ENCODE measurements at regions not wholly inside any gene's neighbourhood (a gene's known extent, or its start where the extent isn't known, plus 50 kb on each side); places are given as distances from the start of the nearest gene placed in this dataset.

DNA sequence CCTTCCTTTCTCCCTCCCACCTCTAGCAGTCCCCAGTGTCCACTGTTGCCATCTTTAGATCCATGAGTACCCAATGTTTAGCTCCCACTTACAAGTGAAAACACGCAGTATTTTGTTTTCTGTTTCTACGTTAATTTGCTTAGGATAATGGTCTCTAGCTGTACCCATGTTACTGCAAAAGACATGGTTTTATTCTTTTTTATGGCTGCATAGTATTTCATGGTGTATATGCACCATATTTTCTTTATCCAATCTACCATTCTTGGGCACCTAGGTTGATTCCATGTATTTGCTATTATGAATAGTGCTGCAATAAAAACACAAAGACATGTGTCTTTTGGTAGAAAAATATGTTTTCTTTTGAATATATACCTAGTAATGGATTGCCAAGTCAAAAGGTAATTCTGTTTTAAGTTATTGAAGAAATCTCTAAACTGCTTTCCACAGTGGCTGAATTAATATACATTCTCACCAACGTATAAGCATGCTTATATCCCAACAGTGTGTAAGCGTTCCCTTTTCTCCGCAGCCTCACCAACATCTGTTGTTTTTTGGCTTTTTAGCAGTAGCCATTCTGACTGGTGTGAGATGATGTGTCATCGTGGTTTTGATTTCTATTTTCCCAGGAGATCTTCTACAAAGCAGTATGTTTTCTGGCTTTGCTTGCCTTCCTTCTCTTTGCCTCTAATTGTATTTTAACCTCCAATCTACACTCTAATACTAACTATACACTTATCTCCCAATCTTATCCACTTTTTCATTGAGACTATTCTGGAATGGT, 179.5 kb upstream of the PHF14 start:
- CTCF ChIA-PET = no interaction called here

DNA sequence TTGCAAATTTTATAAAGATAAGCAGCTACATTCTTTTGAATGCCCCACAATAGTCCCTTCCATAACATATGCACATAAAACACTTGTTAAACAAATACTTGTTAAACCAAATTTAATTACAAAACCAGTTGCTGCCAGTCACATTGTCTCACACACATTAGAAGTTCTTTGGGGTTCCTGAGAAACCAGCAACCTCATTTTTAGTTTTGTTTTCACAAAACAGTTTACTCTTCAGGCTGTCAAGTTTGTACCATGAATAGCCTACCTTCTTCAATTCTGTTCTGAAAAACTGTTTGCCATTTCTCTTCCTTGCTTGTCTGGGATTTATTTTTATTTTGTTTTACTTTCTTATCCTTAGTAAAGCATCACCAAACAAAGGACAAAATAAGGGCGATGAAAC, 176.5 kb upstream of the PHF14 start:
- POLR2A ChIA-PET = no interaction called here
- CTCF ChIA-PET = no interaction called here

More for the DNA sequence above, 179.5 kb upstream of the PHF14 start:
- no peaks in the 10 kb centered on the region for H3K9me3 Mint-ChIP-seq
- no peak overlapping the region for H3K27ac Mint-ChIP-seq
- peaks cover 2% of the 10 kb centered on the region for H3K27me3 Mint-ChIP-seq
- H3K4me1 Mint-ChIP-seq = no peaks in the 10 kb centered on the region
- no peak for DNase-seq
- H3K36me3 Mint-ChIP-seq (ENCODE audit: low read depth) = no peaks in the 10 kb centered on the region
- H3K4me3 Mint-ChIP-seq = no peak overlapping the region
- POLR2A ChIA-PET = no interaction called here

DNA sequence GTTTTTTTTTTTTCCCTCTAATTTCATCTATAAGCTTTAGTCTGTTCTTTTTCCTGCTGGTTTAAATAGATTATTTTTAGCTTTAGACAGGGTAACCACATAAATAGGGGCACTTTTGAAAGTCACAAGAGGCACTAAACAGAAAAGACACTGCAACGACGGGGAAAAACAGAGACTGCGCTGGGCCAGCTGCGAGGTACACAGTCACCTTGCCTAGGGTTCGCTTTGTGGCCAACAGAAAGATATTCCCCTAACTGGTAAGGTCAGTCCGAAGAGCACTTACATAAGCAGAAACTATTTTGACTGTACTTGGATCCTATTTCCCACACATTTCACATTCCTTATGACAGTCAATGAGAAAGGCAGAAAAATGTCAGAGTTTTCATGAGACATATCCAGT, 175.6 kb upstream of the PHF14 start:
- CTCF ChIA-PET = no interaction called here
- Mint-ChIP-seq H3K27me3 (no peaks in the 10 kb centered on the region), H3K4me3 (no peak overlapping the region), H3K4me1 (no peaks in the 10 kb centered on the region), H3K36me3 (ENCODE audit: low read depth) (no peaks in the 10 kb centered on the region), H3K9me3 (no peaks in the 10 kb centered on the region), H3K27ac (no peak overlapping the region)
- POLR2A ChIA-PET = no interaction called here
- no peak for DNase-seq

More for the DNA sequence above, 176.5 kb upstream of the PHF14 start:
- Mint-ChIP-seq H3K9me3 (no peaks in the 10 kb centered on the region), H3K27ac (no peak overlapping the region), H3K4me3 (no peak overlapping the region), H3K36me3 (ENCODE audit: low read depth) (no peaks in the 10 kb centered on the region), H3K27me3 (peaks cover 2% of the 10 kb centered on the region), H3K4me1 (no peaks in the 10 kb centered on the region)
- no peak for DNase-seq

- ChIA-PET CTCF (no interaction called here), POLR2A (no interaction called here)
- no peak overlapping the region for H3K27ac Mint-ChIP-seq
- no peaks in the 10 kb centered on the region for H3K4me1 Mint-ChIP-seq
- H3K27me3 Mint-ChIP-seq = no peaks in the 10 kb centered on the region
- H3K36me3 Mint-ChIP-seq (ENCODE audit: low read depth) = no peaks in the 10 kb centered on the region
- no peak overlapping the region for H3K4me3 Mint-ChIP-seq
- H3K9me3 Mint-ChIP-seq = no peaks in the 10 kb centered on the region
- DNase-seq = no peak
Measured at GRCh38 chr7:10799475-10799874, 174.2 kb upstream of the PHF14 start.

GRCh38 chr7:10802011-10802410, 171.7 kb upstream of the PHF14 start:
- no peak overlapping the region for H3K4me3 Mint-ChIP-seq
- no peaks in the 10 kb centered on the region for H3K36me3 Mint-ChIP-seq (ENCODE audit: low read depth)
- CTCF ChIA-PET = interaction anchor here (0.6 kb wide), 1 partner anchor 1335 kb away, joined by 3 read pairs; no protein-coding TSS in a partner anchor
- H3K9me3 Mint-ChIP-seq = no peaks in the 10 kb centered on the region
- DNase-seq = no peak
- no peaks in the 10 kb centered on the region for H3K4me1 Mint-ChIP-seq
- POLR2A ChIA-PET = no interaction called here
- no peak overlapping the region for H3K27ac Mint-ChIP-seq
- no peaks in the 10 kb centered on the region for H3K27me3 Mint-ChIP-seq

GRCh38 chr7:10802526-10802925, 171.1 kb upstream of the PHF14 start:
- no peak for DNase-seq
- no peaks in the 10 kb centered on the region for H3K36me3 Mint-ChIP-seq (ENCODE audit: low read depth)
- no peak overlapping the region for H3K4me3 Mint-ChIP-seq
- H3K27ac Mint-ChIP-seq = no peak overlapping the region
- no peaks in the 10 kb centered on the region for H3K9me3 Mint-ChIP-seq
- H3K4me1 Mint-ChIP-seq = no peaks in the 10 kb centered on the region
- ChIA-PET CTCF (no interaction called here), POLR2A (no interaction called here)
- no peaks in the 10 kb centered on the region for H3K27me3 Mint-ChIP-seq

GRCh38 chr7:10803720-10804119, 170.0 kb upstream of the PHF14 start:
- no peak overlapping the region for H3K4me3 Mint-ChIP-seq
- POLR2A ChIA-PET = no interaction called here
- no peak for DNase-seq
- no peaks in the 10 kb centered on the region for H3K27me3 Mint-ChIP-seq
- H3K27ac Mint-ChIP-seq = no peak overlapping the region
- H3K9me3 Mint-ChIP-seq = no peaks in the 10 kb centered on the region
- no peaks in the 10 kb centered on the region for H3K4me1 Mint-ChIP-seq
- no peaks in the 10 kb centered on the region for H3K36me3 Mint-ChIP-seq (ENCODE audit: low read depth)
- CTCF ChIA-PET = no interaction called here

GRCh38 chr7:10804770-10805169, 168.9 kb upstream of the PHF14 start:
- H3K36me3 Mint-ChIP-seq (ENCODE audit: low read depth) = no peaks in the 10 kb centered on the region
- CTCF ChIA-PET = no interaction called here
- POLR2A ChIA-PET = no interaction called here
- no peaks in the 10 kb centered on the region for H3K9me3 Mint-ChIP-seq
- H3K4me3 Mint-ChIP-seq = no peak overlapping the region
- H3K4me1 Mint-ChIP-seq = no peaks in the 10 kb centered on the region
- no peak overlapping the region for H3K27ac Mint-ChIP-seq
- DNase-seq = no peak
- H3K27me3 Mint-ChIP-seq = no peaks in the 10 kb centered on the region

- Mint-ChIP-seq H3K36me3 (ENCODE audit: low read depth) (no peaks in the 10 kb centered on the region), H3K4me1 (no peaks in the 10 kb centered on the region), H3K4me3 (no peak overlapping the region), H3K27ac (no peak overlapping the region), H3K27me3 (no peaks in the 10 kb centered on the region), H3K9me3 (no peaks in the 10 kb centered on the region)
- CTCF ChIA-PET = no interaction called here
- no peak for DNase-seq
- POLR2A ChIA-PET = no interaction called here
Measured at GRCh38 chr7:10815546-10815945, 158.1 kb upstream of the PHF14 start.

DNA sequence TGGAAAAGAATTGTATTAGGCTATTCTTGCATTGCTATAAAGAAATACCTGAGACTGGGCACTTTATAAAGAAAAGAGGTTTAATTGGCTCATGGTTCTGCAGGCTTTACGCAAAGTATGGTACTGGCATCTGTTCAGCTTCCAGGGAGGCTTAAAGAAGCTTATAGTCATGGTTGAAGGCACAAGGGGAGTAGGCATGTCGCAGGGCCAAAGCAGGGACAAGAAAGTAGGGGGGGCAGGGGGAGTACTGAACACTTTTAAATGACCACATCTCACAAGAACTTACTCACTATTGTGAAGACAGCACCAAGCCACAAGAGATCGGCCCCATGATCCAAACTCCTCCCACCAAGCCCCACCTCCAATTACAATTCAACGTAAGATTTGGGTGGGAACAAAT, 152.5 kb upstream of the PHF14 start:
- ChIA-PET CTCF (no interaction called here), POLR2A (no interaction called here)
- no peak overlapping the region for H3K27ac Mint-ChIP-seq
- no peaks in the 10 kb centered on the region for H3K9me3 Mint-ChIP-seq
- DNase-seq = no peak
- H3K4me1 Mint-ChIP-seq = no peaks in the 10 kb centered on the region
- no peaks in the 10 kb centered on the region for H3K36me3 Mint-ChIP-seq (ENCODE audit: low read depth)
- H3K4me3 Mint-ChIP-seq = no peak overlapping the region
- no peaks in the 10 kb centered on the region for H3K27me3 Mint-ChIP-seq

GRCh38 chr7:10824154-10824553, 149.5 kb upstream of the PHF14 start:
- DNase-seq = no peak
- Mint-ChIP-seq H3K27me3 (no peaks in the 10 kb centered on the region), H3K9me3 (no peaks in the 10 kb centered on the region), H3K27ac (no peak overlapping the region), H3K36me3 (ENCODE audit: low read depth) (no peaks in the 10 kb centered on the region), H3K4me1 (no peaks in the 10 kb centered on the region), H3K4me3 (no peak overlapping the region)
- POLR2A ChIA-PET = no interaction called here
- CTCF ChIA-PET = no interaction called here

DNA sequence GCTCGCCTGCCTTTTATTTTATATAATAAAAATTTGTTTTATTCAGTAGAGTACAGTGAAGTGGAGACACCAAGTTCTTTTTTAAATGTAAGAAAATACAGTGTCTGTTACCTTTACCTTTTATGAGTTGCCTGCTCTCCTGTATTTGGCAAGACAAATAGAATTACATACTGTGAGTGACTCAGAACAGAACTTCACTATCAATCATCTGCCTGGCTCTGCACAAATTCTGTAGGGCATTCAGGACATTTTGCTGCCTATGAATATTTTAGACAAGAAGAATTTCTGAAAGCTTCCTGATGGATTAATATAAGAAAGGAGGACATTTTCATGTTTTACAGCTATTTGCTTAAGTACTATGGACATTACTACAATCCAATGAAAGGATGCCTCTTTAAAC, 135.4 kb upstream of the PHF14 start:
- CTCF ChIA-PET = no interaction called here
- H3K27me3 Mint-ChIP-seq = no peaks in the 10 kb centered on the region
- POLR2A ChIA-PET = no interaction called here
- H3K27ac Mint-ChIP-seq = no peak overlapping the region
- H3K4me3 Mint-ChIP-seq = no peak overlapping the region
- H3K9me3 Mint-ChIP-seq = no peaks in the 10 kb centered on the region
- DNase-seq = no peak
- H3K4me1 Mint-ChIP-seq = no peaks in the 10 kb centered on the region
- no peaks in the 10 kb centered on the region for H3K36me3 Mint-ChIP-seq (ENCODE audit: low read depth)

GRCh38 chr7:10845225-10845624, 128.4 kb upstream of the PHF14 start:
- no peaks in the 10 kb centered on the region for H3K4me1 Mint-ChIP-seq
- CTCF ChIA-PET = no interaction called here
- no peaks in the 10 kb centered on the region for H3K27me3 Mint-ChIP-seq
- H3K4me3 Mint-ChIP-seq = no peak overlapping the region
- no peaks in the 10 kb centered on the region for H3K36me3 Mint-ChIP-seq (ENCODE audit: low read depth)
- H3K27ac Mint-ChIP-seq = no peak overlapping the region
- DNase-seq = no peak
- no peaks in the 10 kb centered on the region for H3K9me3 Mint-ChIP-seq
- POLR2A ChIA-PET = no interaction called here

DNA sequence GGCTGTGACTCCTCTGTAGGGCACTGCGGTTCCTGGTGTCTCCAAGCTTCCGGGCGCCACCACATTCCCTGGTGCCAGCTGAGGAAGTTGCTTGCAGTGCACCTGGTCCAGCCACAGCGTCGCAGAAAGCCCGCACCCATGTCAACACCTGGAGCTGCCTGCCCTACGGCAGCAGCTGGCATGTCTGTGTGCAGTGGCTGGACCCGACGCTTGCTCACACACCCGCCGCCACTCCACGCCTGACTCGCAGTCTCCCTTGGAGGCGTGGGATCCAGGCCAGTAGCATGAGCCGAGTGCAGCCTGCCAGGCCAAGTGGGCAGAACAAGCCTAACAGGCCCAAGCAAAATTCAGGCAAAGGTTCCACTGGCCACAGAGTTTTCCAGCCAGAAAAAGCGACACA, 118.1 kb upstream of the PHF14 start:
- ChIA-PET CTCF (no interaction called here), POLR2A (no interaction called here)
- Mint-ChIP-seq H3K27me3 (peaks cover 1% of the 10 kb centered on the region), H3K4me1 (no peaks in the 10 kb centered on the region), H3K9me3 (no peaks in the 10 kb centered on the region), H3K4me3 (no peak overlapping the region), H3K36me3 (ENCODE audit: low read depth) (no peaks in the 10 kb centered on the region), H3K27ac (no peak overlapping the region)
- DNase-seq = no peak
